K562 (cell line): ENCODE measurements at regions not wholly inside any gene's neighbourhood (a gene's known extent, or its start where the extent isn't known, plus 50 kb on each side); places are given as distances from the start of the nearest gene placed in this dataset.

ENCODE experiments used
- ATAC-seq: fragments of 200-7000 bp; cut with Tn5 transposase; 3 replicates; pipeline ENCODE4 v1.9.1; 2020; ENCODE audit warnings: moderate library complexity
- BruUV-seq: library from RNA; stranded (reverse); fragments of 400-500 nt; replicated peaks from 2 replicates; lab custom pipeline; 2021; lab: Mats Ljungman, UMichigan
- CTCF ChIA-PET: fragments of 300-600 bp; formaldehyde crosslinking; extraction: SDS; loops from one replicate; lab custom pipeline; 2021; ENCODE audit warnings: low intra/inter-chr PET ratio; lab: Yijun Ruan, JAX
- POLR2A ChIA-PET: fragments of 300-600, 350-650 bp; sonication (Branson Sonifier 250); formaldehyde crosslinking; extraction: SDS; loops from one replicate; lab custom pipeline; 2021; ENCODE audit warnings: antibody characterized with exemption, inconsistent platforms; lab: Yijun Ruan, JAX
- DNase-seq, 4 experiments: peaks; one replicate each; pipeline versions ENCODE4 v3.0.0 to v3.0.0-alpha.2; 2011 to 2018; ENCODE audit warnings: low spot score in 3 of 4, mixed read lengths in 3 of 4; ENCODE audit errors: extremely low read depth in 1 of 4
- FAIRE-seq: peaks from 2 replicates; lab custom pipeline; 2011; peaks lifted over from hg19 to GRCh38; lab: Jason Lieb, UNC
- H2AFZ ChIP-seq: 2 replicates; pipeline ENCODE4 v1.6.0; 2011; ENCODE audit warnings: low read depth, low read length, control low read depth, inconsistent platforms
- H3K27ac ChIP-seq: fragments of 200-600 bp; 3 replicates; pipeline ENCODE4 v1.8.0; 2011; ENCODE audit warnings: low read depth, mild to moderate bottlenecking, control low read depth, inconsistent platforms, low read length, moderate library complexity, mixed read lengths; ENCODE audit errors: extremely low read depth
- H3K27me3 ChIP-seq, 2 experiments: fragments of 300-600 bp in 1 of 2; 2 replicates in 1 of 2; 3 replicates in 1 of 2; pipeline versions ENCODE4 v1.6.0 to v1.8.0; 2011; ENCODE audit warnings: inconsistent platforms in 2 of 2, low read length in 2 of 2, mild to moderate bottlenecking in 1 of 2, mixed read lengths in 1 of 2, moderate library complexity in 1 of 2; ENCODE audit not compliant: control insufficient read depth in 2 of 2, insufficient read depth in 2 of 2
- H3K36me3 ChIP-seq: fragments of 300-600 bp; 3 replicates; pipeline ENCODE4 v1.8.0; 2011; ENCODE audit warnings: mild to moderate bottlenecking, low read length, inconsistent platforms; ENCODE audit not compliant: control insufficient read depth, insufficient read depth
- H3K4me1 ChIP-seq, 2 experiments: fragments of 200-600 bp in 1 of 2; replicated peaks in 1 of 2; 2 replicates in 1 of 2; 3 replicates in 1 of 2; pipeline versions ENCODE4 v1.5.1 to v1.8.0; 2011; ENCODE audit warnings: inconsistent platforms in 2 of 2, low read length in 2 of 2, mild to moderate bottlenecking in 1 of 2, mixed read lengths in 1 of 2, moderate library complexity in 1 of 2; ENCODE audit not compliant: control insufficient read depth in 2 of 2, insufficient read depth in 2 of 2
- H3K4me2 ChIP-seq: 2 replicates; pipeline ENCODE4 v1.6.1; 2011; ENCODE audit warnings: low read length, control low read depth, inconsistent platforms, mixed read lengths; ENCODE audit not compliant: insufficient read depth
- H3K4me3 ChIP-seq: fragments of 200-600 bp; sonication (generic), shearing (Covaris generic); 2 replicates; pipeline ENCODE4 v1.5.1; 2016; ENCODE audit warnings: control low read depth, inconsistent platforms
- H3K79me2 ChIP-seq: fragments of 200-600 bp; 3 replicates; pipeline ENCODE4 v1.8.0; 2011; ENCODE audit warnings: low read length, inconsistent platforms; ENCODE audit not compliant: control insufficient read depth, insufficient read depth
- H3K9ac ChIP-seq, 2 experiments: 2 replicates each; pipeline versions ENCODE4 v1.6.0 to v1.6.1; 2011; ENCODE audit warnings: low read depth in 2 of 2, low read length in 2 of 2, control low read depth in 1 of 2, inconsistent platforms in 1 of 2, mild to moderate bottlenecking in 1 of 2, mixed read lengths in 1 of 2; ENCODE audit not compliant: insufficient read depth in 1 of 2
- H3K9me1 ChIP-seq: one replicate; pipeline ENCODE4 v1.6.0; 2011; ENCODE audit warnings: inconsistent platforms, mild to moderate bottlenecking, low read length, moderate library complexity; ENCODE audit not compliant: control insufficient read depth, insufficient read depth
- H3K9me3 ChIP-seq: replicated peaks from 2 replicates; pipeline ENCODE4 v1.5.1; 2011; ENCODE audit warnings: low read depth, low read length, inconsistent platforms; ENCODE audit not compliant: control insufficient read depth, insufficient read depth
- H4K20me1 ChIP-seq: replicated peaks from 2 replicates; pipeline ENCODE4 v1.6.1; 2011; ENCODE audit warnings: low read length, inconsistent platforms, mixed read lengths; ENCODE audit not compliant: control insufficient read depth, insufficient read depth
- DNMT1 ChIP-seq: fragments of 450-650 bp; IDR thresholded peaks from 2 replicates; pipeline ENCODE4 v1.6.1; 2016; ENCODE audit warnings: antibody characterized with exemption, mild to moderate bottlenecking
- KAT7 ChIP-seq: sonication (generic); formaldehyde crosslinking; IDR thresholded peaks from 2 replicates; pipeline ENCODE4 v1.8.0; 2022; ENCODE audit warnings: missing genetic modification reagents, mild to moderate bottlenecking, borderline replicate concordance
- NR2F6 ChIP-seq: fragments of 450-650 bp; formaldehyde crosslinking; IDR thresholded peaks from 2 replicates; pipeline ENCODE4 v1.4.0; 2020; ENCODE audit warnings: mild to moderate bottlenecking
- PCBP2 ChIP-seq: fragments of 200-400 bp; formaldehyde crosslinking; IDR thresholded peaks from 2 replicates; pipeline ENCODE4 v1.6.1; 2018; ENCODE audit warnings: low read length, low read depth, mild to moderate bottlenecking, moderate library complexity; ENCODE audit not compliant: poor library complexity, severe bottlenecking
- SMC3 ChIP-seq: conservative IDR thresholded peaks from 2 replicates; pipeline ENCODE4 v1.6.1; 2011; ENCODE audit warnings: low read depth, low read length, improper control_type of control experiment; ENCODE audit not compliant: insufficient read depth
- ZNF318 ChIP-seq, 2 experiments: fragments of 450-650 bp; IDR thresholded peaks; 2 replicates each; pipeline ENCODE4 v1.6.1; 2016; ENCODE audit warnings: mild to moderate bottlenecking in 2 of 2, borderline replicate concordance in 1 of 2, low read depth in 1 of 2, moderate library complexity in 1 of 2
- WGBS: fragments of 100-300 bp; shearing (Covaris generic); methylation state at CpG from one replicate; pipeline ENCODE4 v1.1.6; 2016; ENCODE audit warnings: low coverage, mixed read lengths; ENCODE audit not compliant: insufficient coverage; ENCODE audit errors: missing lambda C conversion rate; 5-methylcytosine and 5-hydroxymethylcytosine counted together
- in situ Hi-C: fragments of 300-500 bp; cut with MboI; formaldehyde crosslinking; loops from 4 replicates; pipeline ENCODE4 v1.15.0; 2018; ENCODE audit warnings: inconsistent platforms, mixed read lengths
- intact Hi-C: fragments of 100-400 bp; cut with micrococcal nuclease; formaldehyde crosslinking; loops from 2 replicates; pipeline ENCODE4 v1.14.2; 2022

- DNase-seq: no peak
- Histone ChIP-seq H3K4me2 (no peak overlapping the region), H3K4me3 (no peak overlapping the region), H3K9ac (no peak overlapping the region), H3K79me2 (no peaks in the 10 kb centered on the region), H3K27me3 (no peaks in the 10 kb centered on the region), H2AFZ (no peak overlapping the region), H3K36me3 (no peaks in the 10 kb centered on the region), H3K4me1 (no peaks in the 10 kb centered on the region), H4K20me1 (no peaks in the 10 kb centered on the region), H3K9me1 (no peaks in the 10 kb centered on the region), H3K27ac (no peak overlapping the region), H3K9me3 (no peaks in the 10 kb centered on the region)
- in situ Hi-C loops: no loop called here
- TF ChIP-seq DNMT1: no peak
- TF ChIP-seq NR2F6 (CRISPR knock-in tag): no peak
- no peak for TF ChIP-seq KAT7 (CRISPR knock-in tag)
- TF ChIP-seq PCBP2: no peak
- TF ChIP-seq ZNF318 (IDR thresholded peaks at IDR 0.05; ENCODE audit: borderline replicate concordance in 1 of 2, low read depth in 1 of 2): no peak
- TF ChIP-seq SMC3: no peak
- intact Hi-C loops: no loop called here
- ATAC-seq: no peak
- WGBS: 0% methylated on average over 3 of the region's 3 CpGs
- ChIA-PET POLR2A (no interaction called here), CTCF (no interaction called here)
- FAIRE-seq: no peak
- no TSS peak for BruUV-seq
These were observed 69.0 kb downstream of the FOXI2 start for GRCh38 chr10:127805950-127806349.
